ENCODE measurements at regions not wholly inside any gene's neighbourhood (a gene's known extent, or its start where the extent isn't known, plus 50 kb on each side); places are given as distances from the start of the nearest gene placed in this dataset.

DNA sequence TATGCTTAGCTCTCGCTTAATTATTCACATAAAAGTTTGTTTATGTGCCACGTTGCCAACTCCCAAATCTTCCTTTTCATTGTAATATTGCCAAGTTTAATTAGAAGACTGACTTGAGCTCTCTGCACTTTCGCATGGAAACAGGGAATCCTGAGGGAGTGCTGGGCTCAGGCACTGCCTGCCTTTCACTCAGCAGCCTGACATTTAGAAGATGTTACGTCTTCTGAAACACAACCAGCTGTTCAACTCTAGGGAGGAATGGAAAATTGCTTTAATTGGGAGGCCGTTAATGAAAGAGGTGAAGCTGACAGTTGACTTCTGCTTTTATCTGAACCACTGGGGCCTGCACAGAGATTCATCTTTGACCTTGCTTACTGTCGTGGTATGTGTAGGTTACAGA is 77.4 kb upstream of the MTHFD1L start:
- TF ChIP-seq, protein P1, sequence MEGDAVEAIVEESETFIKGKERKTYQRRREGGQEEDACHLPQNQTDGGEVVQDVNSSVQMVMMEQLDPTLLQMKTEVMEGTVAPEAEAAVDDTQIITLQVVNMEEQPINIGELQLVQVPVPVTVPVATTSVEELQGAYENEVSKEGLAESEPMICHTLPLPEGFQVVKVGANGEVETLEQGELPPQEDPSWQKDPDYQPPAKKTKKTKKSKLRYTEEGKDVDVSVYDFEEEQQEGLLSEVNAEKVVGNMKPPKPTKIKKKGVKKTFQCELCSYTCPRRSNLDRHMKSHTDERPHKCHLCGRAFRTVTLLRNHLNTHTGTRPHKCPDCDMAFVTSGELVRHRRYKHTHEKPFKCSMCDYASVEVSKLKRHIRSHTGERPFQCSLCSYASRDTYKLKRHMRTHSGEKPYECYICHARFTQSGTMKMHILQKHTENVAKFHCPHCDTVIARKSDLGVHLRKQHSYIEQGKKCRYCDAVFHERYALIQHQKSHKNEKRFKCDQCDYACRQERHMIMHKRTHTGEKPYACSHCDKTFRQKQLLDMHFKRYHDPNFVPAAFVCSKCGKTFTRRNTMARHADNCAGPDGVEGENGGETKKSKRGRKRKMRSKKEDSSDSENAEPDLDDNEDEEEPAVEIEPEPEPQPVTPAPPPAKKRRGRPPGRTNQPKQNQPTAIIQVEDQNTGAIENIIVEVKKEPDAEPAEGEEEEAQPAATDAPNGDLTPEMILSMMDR (IDR thresholded peaks at IDR 0.05), result no peak
- TF ChIP-seq POLR2A (IDR thresholded peaks at IDR 0.05), result no peak
